GM11168 (cell line): ENCODE measurements at regions not wholly inside any gene's neighbourhood (a gene's known extent, or its start where the extent isn't known, plus 50 kb on each side); places are given as distances from the start of the nearest gene placed in this dataset.

Experiments
- in situ Hi-C: fragments of 300-500 bp; cut with MboI; formaldehyde crosslinking; loops from one replicate; pipeline ENCODE4 v1.12.0; 2022; ENCODE audit warnings: low sequenced_read_pairs; ENCODE audit not compliant: unreplicated experiment

DNA sequence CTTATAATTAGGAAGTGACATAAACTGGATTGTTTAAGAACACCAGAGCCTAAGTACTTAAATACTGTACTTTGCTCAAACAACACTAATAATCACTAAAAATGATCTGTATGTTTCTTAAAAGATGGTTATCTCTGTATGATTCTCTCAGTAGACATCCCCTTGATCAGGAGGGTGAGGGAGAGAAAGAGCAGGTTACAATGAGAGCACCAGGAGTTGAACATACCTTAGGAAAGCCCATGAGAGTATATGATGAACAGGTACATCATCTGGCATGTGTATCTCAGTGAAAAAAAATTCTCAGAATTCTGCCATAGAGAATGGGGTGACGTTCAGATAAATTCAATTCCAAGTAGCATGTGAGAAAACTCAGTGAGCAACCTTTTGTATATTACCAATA is 59.9 kb upstream of the IL2 start:
- in situ Hi-C loops: no loop called here

- in situ Hi-C loops: no loop called here
Measured at GRCh38 chr4:122514671-122515070, 58.1 kb upstream of the IL2 start.

DNA sequence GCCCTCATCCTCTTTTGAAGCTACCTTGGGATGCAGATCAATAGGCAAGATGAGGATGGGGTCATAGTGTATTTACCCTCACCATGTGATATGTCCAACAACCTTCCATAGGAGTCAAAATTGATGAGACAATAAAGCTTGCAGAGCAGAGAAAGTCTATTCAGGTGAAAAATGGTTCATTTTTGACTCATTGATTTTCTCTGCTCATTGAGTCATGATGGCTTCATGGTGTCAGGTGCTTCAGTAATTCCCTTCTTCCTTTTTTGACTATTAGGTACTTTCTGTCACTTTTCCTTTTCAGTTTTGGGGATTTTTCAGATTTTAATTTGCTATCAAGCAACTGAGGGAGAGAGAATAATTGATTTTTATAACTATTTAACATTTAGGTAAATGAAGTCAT is 55.9 kb upstream of the IL2 start:
- in situ Hi-C loops: no loop called here

GRCh38 chr4:122508083-122508482 is 51.6 kb upstream of the IL2 start:
- in situ Hi-C loops: no loop called here
